Nephron (organoid): ENCODE measurements at regions not wholly inside any gene's neighbourhood (a gene's known extent, or its start where the extent isn't known, plus 50 kb on each side); places are given as distances from the start of the nearest gene placed in this dataset.
"Not testable (repeated sequence)": the region's sequence is repeated elsewhere in the genome, so short reads cannot be mapped to it uniquely, and the experiment has no call there.

ENCODE experiments used
- H3K27ac Mint-ChIP-seq, 3 experiments: 2 replicates each; pipeline ENCODE4 v1.8.0; 2020; ENCODE audit warnings: mixed read lengths in 3 of 3, mild to moderate bottlenecking in 2 of 3, moderate library complexity in 1 of 3
- H3K27me3 Mint-ChIP-seq: 2 replicates; pipeline ENCODE4 v1.8.0; 2021; ENCODE audit warnings: low read depth, mild to moderate bottlenecking, moderate library complexity, mixed read lengths
- H3K36me3 Mint-ChIP-seq: 2 replicates; pipeline ENCODE4 v1.8.0; 2020; ENCODE audit warnings: low read depth, mixed read lengths
- H3K4me1 Mint-ChIP-seq: 2 replicates; pipeline ENCODE4 v1.8.0; 2020; ENCODE audit warnings: mixed read lengths
- H3K4me3 Mint-ChIP-seq, 3 experiments: 2 replicates each; pipeline ENCODE4 v1.8.0; 2020; ENCODE audit warnings: mild to moderate bottlenecking in 3 of 3, mixed read lengths in 3 of 3, moderate library complexity in 2 of 3
- H3K9me3 Mint-ChIP-seq: 2 replicates; pipeline ENCODE4 v1.8.0; 2020; ENCODE audit warnings: mixed read lengths
- TF ChIP-seq, protein P1 (sequence below), 3 experiments: fragments of 200-600 bp; sonication (generic); IDR thresholded peaks; one replicate each; pipeline ENCODE4 v1.5.0; 2021; ENCODE audit warnings: antibody characterized with exemption in 3 of 3; ENCODE audit not compliant: unreplicated experiment in 3 of 3

DNA sequence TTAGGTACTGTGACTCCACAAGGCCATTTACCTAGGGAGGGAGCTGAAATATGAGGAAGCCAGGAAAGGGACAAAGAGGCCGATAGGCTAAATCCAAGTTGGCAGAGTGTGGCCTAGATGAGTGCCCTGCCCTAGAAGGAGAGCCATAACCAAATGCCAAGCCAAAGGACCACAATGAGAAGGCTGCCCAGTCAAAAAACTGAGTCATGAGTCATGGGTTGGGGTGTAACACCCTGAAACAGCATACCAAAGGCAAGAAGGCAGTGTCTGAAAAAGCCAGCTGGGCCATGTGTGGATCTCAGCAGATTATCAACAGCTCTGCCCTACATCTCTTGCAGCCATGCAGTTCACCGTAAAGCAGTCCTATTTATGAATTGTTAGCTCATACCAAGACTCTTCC is 171.7 kb downstream of the PHLDA1 start:
- H3K27ac Mint-ChIP-seq, result no peak overlapping the region

DNA sequence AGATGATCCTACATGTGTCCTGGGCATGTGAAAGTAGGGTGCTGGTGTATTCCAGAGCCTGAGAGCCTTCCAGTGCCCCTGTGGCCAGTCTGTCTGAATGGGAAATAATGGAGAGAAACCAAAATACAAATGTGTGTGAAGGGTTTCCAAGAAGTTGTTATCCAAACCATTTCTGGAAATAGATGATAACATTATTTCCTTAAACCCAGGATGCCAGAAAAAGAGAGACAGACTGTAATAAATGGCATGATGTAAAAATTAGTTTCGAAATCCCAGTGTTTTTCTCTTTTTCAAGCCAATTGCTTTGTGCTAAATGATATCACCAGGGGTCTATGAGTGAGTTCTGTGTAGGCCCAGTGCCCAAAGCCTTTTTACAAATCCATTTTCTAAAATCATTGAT is 175.3 kb downstream of the PHLDA1 start:
- H3K4me1 Mint-ChIP-seq, result peaks cover 22% of the 10 kb centered on the region
- H3K36me3 Mint-ChIP-seq, result no peaks in the 10 kb centered on the region
- no peaks in the 10 kb centered on the region for H3K27me3 Mint-ChIP-seq

More for the DNA sequence above, 171.7 kb downstream of the PHLDA1 start:
- TF ChIP-seq, protein P1, sequence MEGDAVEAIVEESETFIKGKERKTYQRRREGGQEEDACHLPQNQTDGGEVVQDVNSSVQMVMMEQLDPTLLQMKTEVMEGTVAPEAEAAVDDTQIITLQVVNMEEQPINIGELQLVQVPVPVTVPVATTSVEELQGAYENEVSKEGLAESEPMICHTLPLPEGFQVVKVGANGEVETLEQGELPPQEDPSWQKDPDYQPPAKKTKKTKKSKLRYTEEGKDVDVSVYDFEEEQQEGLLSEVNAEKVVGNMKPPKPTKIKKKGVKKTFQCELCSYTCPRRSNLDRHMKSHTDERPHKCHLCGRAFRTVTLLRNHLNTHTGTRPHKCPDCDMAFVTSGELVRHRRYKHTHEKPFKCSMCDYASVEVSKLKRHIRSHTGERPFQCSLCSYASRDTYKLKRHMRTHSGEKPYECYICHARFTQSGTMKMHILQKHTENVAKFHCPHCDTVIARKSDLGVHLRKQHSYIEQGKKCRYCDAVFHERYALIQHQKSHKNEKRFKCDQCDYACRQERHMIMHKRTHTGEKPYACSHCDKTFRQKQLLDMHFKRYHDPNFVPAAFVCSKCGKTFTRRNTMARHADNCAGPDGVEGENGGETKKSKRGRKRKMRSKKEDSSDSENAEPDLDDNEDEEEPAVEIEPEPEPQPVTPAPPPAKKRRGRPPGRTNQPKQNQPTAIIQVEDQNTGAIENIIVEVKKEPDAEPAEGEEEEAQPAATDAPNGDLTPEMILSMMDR (IDR thresholded peaks at IDR 0.05; ENCODE audit: unreplicated experiment in 3 of 3), result no peak
- H3K27me3 Mint-ChIP-seq, result no peaks in the 10 kb centered on the region
- no peaks in the 10 kb centered on the region for H3K9me3 Mint-ChIP-seq
- no peaks in the 10 kb centered on the region for H3K4me1 Mint-ChIP-seq
- H3K36me3 Mint-ChIP-seq, result no peaks in the 10 kb centered on the region
- no peak overlapping the region for H3K4me3 Mint-ChIP-seq

DNA sequence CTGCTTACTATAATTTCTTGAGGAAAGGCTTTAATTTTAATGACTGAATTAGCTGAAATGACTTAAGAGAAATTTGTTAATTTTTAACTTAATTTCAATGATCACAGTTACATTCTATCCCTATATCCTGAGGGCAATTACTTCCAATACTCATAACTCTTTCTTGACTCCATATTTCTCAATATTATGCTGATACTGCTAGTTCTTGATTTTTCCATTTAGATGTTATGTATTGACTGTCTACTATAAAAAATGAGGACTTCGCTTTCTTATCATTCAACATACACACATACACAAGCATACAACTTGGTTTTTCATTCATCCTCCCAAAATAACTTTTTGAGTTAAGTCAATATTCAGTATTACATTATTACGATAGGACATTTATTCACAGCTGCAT is 176.2 kb downstream of the PHLDA1 start:
- Mint-ChIP-seq H3K4me1 (peaks cover 31% of the 10 kb centered on the region), H3K9me3 (no peaks in the 10 kb centered on the region), H3K36me3 (no peaks in the 10 kb centered on the region), H3K4me3 (no peak overlapping the region), H3K27ac (no peak overlapping the region), H3K27me3 (no peaks in the 10 kb centered on the region)
- TF ChIP-seq, protein P1 (IDR thresholded peaks at IDR 0.05; ENCODE audit: unreplicated experiment in 3 of 3), result no peak

More for the DNA sequence above, 175.3 kb downstream of the PHLDA1 start:
- H3K27ac Mint-ChIP-seq, result no peak overlapping the region
- no peaks in the 10 kb centered on the region for H3K9me3 Mint-ChIP-seq
- TF ChIP-seq, protein P1 (IDR thresholded peaks at IDR 0.05; ENCODE audit: unreplicated experiment in 3 of 3), result no peak
- no peak overlapping the region for H3K4me3 Mint-ChIP-seq

DNA sequence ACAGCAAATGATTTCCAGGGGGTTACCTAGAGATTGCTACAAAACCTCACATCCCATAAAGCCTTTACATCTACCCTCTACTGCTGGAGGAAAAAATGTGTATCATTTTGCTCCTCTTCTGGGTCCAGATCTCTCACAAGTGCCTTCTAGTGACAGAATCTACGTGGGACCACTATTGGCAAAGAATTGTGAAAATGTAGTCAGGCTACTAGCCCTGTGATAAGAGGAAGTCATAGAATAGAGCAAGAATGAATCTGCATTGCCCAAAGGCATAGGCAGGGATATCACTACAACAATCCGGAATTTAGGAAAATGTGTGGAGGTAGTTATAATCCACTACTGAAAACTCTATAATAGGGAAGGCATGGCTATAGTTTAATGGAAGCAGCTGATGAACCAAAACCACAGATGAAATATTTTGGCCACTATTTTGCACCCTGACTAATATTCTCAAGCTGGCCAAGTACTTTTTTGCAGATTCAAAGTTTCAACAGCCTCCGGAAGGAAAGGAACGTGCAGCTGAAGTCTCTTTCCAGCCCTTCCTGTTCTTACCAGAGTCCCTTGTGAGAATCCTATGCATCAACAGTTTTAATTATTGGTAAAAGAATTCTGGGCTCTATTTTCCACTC is 176.8 kb downstream of the PHLDA1 start:
- H3K4me3 Mint-ChIP-seq, result no peak overlapping the region
- H3K4me1 Mint-ChIP-seq, result peaks cover 34% of the 10 kb centered on the region
- no peaks in the 10 kb centered on the region for H3K27me3 Mint-ChIP-seq
- H3K9me3 Mint-ChIP-seq, result no peaks in the 10 kb centered on the region
- H3K36me3 Mint-ChIP-seq, result no peaks in the 10 kb centered on the region
- H3K27ac Mint-ChIP-seq, result peak overlapping the region in 1 of 3 experiments; percentile 38
- TF ChIP-seq, protein P1 (IDR thresholded peaks at IDR 0.05; ENCODE audit: unreplicated experiment in 3 of 3), result no peak

DNA sequence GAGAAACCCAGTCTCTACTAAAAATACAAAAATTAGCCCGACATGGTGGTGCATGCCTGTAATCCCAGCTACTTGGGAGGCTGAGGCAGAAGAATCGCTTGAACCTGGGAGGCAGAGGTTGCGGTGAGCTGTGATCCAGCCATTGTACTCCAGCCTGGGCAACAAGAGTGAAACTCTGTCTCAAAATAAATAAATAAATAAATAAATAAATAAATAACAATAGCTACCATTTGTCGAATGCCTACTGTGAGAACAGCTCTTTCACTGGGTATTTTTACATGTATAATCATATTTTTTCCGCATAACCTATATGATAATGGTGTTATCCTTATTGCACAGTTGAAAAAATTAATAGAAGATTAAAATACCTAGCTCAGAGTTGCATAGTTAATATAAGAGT is 177.4 kb downstream of the PHLDA1 start:
- not testable (repeated sequence) for H3K36me3 Mint-ChIP-seq, H3K9me3 Mint-ChIP-seq, H3K27ac Mint-ChIP-seq, H3K27me3 Mint-ChIP-seq, H3K4me3 Mint-ChIP-seq
- peaks cover 41% of the 10 kb centered on the region for H3K4me1 Mint-ChIP-seq

DNA sequence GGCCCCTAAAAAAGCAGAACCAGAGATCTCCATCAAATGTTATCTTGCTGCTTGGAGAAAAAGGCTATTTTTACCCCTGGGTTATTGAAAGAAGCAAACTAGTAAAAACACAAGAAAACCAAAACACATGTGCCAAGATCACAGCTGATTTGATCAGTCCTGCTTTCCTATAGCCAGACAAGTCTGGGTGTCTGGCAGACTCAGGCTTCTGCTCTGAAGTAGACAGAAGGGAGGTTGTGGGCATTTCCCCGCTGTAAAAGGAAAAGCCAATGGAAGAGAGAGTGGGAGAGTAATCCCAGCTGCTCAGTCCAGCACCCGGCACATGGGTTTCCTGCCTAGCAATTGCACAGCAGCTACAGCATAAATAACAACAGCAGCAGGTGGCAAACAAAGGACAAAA is 177.9 kb downstream of the PHLDA1 start:
- H3K27ac Mint-ChIP-seq, result peak overlapping the region in 2 of 3 experiments; percentile 24 to 63
- no peaks in the 10 kb centered on the region for H3K27me3 Mint-ChIP-seq

More for the DNA sequence above, 177.9 kb downstream of the PHLDA1 start:
- Mint-ChIP-seq H3K9me3 (no peaks in the 10 kb centered on the region), H3K4me3 (no peak overlapping the region), H3K4me1 (peaks cover 46% of the 10 kb centered on the region), H3K36me3 (no peaks in the 10 kb centered on the region)
- TF ChIP-seq, protein P1 (IDR thresholded peaks at IDR 0.05; ENCODE audit: unreplicated experiment in 3 of 3), result no peak
